Gastrocnemius medialis (tissue), 4 donors: ENCODE measurements at regions not wholly inside any gene's neighbourhood (a gene's known extent, or its start where the extent isn't known, plus 50 kb on each side); places are given as distances from the start of the nearest gene placed in this dataset.

Source experiments
- CTCF ChIP-seq, 5 experiments: fragments of 450-650 bp in 3 of 5; fragments of 200-600 bp in 2 of 5; sonication (generic) in 2 of 5; IDR thresholded peaks in 4 of 5; conservative IDR thresholded peaks in 1 of 5; 1 replicate in 4 of 5; 2 replicates in 1 of 5; pipeline ENCODE4 v1.5.1; 2016 to 2019; ENCODE audit warnings: antibody characterized with exemption in 5 of 5, mild to moderate bottlenecking in 3 of 5, moderate library complexity in 3 of 5
- POLR2A ChIP-seq, 2 donors: fragments of 450-650 bp; IDR thresholded peaks; one replicate each; pipeline ENCODE4 v1.6.1; 2017; ENCODE audit warnings: antibody characterized with exemption in 2 of 2, mild to moderate bottlenecking in 2 of 2, moderate library complexity in 2 of 2

DNA sequence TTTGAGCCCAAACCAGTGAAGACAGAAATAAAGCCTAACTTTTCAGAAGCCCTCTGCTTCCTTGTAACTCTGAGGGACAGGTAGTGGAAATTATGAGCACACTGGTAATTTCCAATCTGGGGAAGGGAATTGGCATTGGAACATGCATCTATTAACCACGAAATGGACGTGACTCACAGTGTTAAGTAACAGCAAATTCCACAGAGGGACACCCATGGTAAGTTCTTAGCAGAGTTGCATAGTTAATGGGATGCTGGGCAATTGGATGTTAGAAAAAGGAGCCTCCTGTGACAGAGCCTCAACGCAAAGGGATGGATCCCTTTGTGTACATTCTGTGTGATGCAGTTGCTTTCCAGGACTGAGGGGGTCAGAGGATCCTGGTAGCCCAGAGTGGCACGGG, 168.6 kb downstream of the SEMA6D start:
- TF ChIP-seq CTCF (IDR thresholded peaks at IDR 0.05 in 4 of 5, conservative IDR thresholded peaks at IDR 0.05 in 1 of 5) (no peak), POLR2A (IDR thresholded peaks at IDR 0.05) (no peak)
